LHCN-M2 (cell line): ENCODE measurements at regions not wholly inside any gene's neighbourhood (a gene's known extent, or its start where the extent isn't known, plus 50 kb on each side); places are given as distances from the start of the nearest gene placed in this dataset.

ENCODE experiments used
- DNase-seq: peaks from one replicate; pipeline ENCODE4 v3.0.0-alpha.2; 2012; ENCODE audit warnings: low read depth

DNA sequence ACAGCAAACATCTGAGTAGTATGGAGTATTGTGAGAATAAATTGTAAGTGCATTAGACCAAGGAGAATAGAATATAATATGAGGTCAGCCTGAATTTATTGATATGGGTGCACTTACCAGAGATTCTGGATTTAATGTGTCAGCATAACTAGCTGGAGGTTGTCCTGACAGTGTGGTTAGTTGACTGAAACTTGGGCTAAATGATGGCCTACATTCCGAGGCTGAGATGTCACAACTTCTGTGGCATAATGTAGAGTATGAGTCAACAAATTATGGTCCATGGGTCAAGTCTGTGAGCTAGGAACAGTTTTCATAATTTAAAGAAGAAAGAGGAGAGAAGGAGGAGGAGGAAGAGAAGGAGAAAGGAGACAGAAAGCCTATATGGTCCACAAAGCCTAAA is 127.6 kb downstream of the QPCT start:
- peak; percentile 84 for DNase-seq

- peak; percentile 82 for DNase-seq
These were observed 128.5 kb downstream of the QPCT start for GRCh38 chr2:37472959-37473358.

- DNase-seq = no peak
These were observed 132.0 kb downstream of the QPCT start for GRCh38 chr2:37476411-37476810.

GRCh38 chr2:37477921-37478320 is 133.5 kb downstream of the QPCT start:
- no peak for DNase-seq

- no peak for DNase-seq
These were observed 136.8 kb downstream of the QPCT start for GRCh38 chr2:37481244-37481643.

DNA sequence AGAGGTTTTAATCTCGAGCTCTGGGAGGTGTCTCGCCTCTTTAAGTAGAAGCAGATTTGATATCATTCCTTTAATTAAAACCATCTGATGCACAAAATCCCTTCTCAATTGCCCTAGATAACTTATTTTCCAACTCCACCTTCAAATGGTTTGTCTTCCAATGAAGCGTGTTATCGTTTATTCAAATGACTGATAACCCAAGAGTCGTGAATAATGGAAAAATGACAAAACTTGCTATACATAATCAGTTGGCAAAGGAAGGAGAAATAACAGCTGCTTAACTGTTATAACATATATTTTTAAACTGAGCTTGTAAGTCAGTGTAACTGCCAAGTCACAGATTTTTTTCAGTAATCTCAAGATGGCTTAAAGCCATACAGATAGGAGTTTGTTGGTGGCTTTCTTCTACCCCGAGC is 144.6 kb downstream of the QPCT start:
- DNase-seq = no peak

DNA sequence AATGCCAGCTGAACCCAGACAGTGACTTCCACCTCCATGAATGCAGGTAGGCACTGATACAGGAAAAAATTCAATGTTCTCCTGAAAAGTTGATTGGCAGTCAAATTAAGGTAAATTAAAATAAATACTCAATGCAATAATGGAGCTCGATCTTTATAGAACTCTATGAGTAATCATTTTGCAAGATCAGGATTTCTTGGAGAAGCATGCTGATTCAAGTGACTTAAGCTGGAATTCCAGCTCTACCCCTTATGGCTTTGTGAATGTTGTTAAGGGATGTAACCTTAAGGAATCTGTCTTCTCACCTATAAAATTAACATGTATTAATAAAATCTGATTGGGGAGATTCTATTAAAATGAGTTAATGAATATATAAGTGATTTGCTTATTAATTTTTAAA is 145.1 kb downstream of the QPCT start:
- DNase-seq = no peak

DNA sequence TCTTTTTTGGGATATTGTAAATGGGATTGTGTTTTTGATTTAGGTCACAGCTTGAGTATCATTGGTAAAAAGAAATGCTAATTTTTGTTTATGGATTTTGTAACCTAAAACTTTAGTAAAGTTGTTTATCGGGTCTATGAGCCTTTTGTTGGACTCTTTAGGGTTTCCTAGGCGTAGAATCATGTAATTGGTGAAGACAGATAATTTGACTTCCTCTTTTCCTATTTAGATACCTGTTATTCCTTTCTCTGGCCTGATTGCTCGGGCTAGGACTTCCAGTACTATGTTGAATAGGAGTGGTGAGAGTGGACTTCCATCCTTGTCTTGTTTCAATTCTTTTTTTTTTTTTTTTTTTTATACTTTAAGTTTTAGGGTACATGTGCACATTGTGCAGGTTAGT is 149.0 kb downstream of the QPCT start:
- DNase-seq = no peak

DNA sequence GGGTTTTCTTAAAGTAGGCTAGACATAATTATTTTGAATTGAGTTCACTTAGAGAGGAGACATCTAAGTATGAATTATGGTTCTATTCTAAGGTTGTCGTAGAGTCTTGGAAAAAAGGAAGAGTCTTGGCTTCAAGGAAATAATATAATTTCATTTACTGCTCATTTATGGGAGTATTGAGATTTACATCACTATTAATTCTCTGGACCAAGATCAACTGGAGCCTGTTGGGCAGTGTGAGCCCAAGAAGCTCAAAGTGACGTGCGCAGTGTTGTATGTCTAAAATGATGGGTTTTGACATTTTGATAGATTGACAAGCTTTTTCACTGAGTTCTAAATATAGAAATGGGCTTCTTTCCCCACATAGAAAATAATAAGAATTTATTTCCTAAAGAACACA is 154.7 kb downstream of the QPCT start:
- DNase-seq = no peak

GRCh38 chr2:37500031-37500430 is 155.6 kb downstream of the QPCT start:
- DNase-seq = peak; percentile 23

DNA sequence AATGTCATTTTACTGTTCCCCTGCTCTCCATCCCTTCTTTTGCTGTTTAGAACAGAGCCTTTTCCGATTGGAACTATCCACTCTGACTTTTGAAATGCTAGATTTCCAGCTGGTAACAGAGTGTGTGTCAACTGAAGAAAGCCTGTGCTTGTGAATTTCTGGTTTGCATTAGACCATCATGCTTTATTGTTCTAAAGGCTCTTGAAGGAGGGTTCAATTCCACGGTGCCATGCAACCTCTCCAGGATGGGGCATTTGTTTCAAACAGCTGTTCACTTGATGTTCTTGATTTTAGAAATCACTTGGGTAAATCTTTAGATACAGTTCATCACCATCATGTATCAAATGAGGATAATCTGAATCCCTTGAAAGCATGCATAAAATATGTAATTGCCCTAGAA is 156.7 kb downstream of the QPCT start:
- no peak for DNase-seq

GRCh38 chr2:37506407-37507050 is 162.1 kb downstream of the QPCT start:
- peak; percentile 57 for DNase-seq

DNA sequence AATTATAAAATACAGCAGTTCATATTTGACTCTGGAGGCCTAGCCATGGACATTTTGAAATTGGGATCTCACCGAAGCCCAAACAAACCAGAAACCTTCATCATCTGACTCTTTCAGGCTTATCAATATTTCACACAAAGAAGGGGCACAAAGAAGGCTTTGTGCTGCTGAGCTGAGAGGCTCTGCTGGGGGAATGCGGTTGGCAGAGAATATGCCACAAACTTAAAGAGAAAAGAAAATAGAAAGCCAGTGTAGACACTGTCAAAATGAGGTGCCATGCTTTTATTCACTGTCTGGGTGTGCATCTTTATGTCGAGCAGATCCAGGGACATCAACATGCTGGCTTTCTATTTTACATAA is 162.6 kb downstream of the QPCT start:
- DNase-seq = no peak

DNA sequence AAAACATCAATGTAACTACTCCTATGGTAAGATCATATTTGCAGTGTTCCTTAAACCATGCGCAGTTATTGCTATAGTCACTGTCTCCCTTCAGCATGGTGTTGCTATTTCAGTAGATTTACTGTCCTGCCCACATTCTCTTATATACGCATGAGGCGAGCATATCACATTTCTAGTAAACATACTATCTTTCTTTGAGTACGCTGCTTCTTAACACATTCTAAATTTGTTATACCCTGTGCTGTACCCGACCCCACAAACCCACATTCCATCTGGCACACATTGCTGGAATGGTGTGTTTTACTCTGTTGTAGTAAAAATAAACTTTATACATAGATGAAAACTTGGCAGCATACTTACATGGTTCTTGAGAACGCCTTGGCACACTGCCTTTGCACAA is 163.3 kb downstream of the QPCT start:
- no peak for DNase-seq

DNA sequence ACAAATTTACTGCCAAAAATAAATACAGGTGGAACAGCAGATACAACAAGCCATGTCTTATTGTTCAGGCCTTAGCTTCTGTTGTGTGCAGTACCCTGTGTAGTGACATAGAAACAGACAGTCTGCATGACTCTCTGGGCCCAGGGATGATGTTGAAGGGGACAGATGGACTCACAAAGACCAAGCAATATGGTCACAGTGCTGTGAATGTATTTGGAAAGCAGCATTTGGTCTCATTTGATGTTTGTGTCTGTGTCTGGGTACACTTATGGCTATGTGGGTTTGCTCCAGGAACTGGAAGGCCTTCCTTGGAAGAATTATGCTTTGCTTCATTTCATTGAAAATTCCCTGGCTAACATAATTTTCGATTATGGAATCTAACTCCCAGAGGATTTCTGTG is 158.5 kb downstream of the CDC42EP3 start:
- no peak for DNase-seq

- DNase-seq = peak; percentile 60
These were observed 147.6 kb downstream of the CDC42EP3 start for GRCh38 chr2:37523814-37524362.

DNA sequence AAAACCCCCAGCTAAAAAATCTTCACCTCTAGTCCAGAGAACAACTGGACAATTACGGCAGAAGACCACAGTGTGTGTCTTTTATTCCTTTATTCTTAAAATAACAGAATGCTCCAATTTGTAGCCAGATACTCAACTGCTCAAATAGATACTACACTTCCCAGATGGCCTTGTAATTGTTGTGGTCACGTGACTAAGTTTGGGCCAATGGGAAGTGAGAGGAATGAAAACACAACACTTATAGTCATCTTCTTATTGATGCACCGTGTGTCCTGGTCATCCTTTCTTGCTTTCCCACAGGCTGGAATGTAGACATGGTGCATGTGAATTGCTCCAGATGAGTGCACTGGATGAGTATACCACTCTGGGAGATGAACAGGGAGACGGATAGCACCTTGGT is 145.1 kb downstream of the CDC42EP3 start:
- DNase-seq = peak; percentile 38

- no peak for DNase-seq
These were observed 144.6 kb downstream of the CDC42EP3 start for GRCh38 chr2:37526856-37527255.

DNA sequence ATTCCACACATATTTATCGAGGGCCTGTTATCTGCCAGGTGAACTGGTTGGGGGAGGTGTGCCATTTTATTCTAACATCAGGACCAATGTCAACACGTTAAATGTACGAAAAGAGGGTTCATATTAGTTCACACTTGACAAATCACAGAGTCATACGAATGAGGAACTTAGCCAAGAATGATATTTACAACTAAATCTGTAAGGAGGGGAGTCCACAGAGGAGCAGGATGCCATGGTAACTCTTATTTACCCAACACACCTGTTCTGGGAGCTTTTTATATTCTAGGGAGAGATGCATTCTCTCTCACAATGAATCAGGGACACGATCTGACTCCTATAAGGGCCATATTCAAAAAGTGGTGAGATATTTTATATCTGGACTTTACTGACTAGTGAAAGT is 144.1 kb downstream of the CDC42EP3 start:
- no peak for DNase-seq

DNA sequence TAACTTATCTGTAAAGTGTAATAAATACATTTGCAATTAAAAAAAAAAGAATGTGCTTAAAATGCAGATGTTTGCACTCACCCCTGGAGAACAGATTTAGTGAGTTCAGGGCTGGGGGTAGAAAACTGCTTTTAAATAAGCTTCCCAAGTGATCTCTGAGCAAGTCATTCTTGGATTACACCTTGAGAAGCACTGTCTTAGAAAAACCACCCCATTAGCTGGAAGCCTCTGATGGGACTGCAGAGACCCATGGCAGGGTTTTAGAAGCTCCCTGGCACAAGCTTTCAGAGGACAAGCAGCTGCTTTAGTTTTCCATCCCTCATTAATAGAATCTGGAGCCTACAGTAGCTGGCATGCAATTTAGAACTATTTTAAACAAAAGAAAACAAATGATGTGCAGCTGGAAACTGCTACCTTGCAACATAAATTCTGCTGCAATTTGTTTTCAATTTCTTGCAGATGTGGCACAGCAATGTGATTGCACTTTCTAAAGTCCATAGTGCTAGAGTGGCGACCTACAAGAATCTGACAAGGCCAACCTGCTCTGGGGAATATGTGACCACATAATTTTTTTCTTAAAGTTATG is 141.5 kb downstream of the CDC42EP3 start:
- DNase-seq = no peak

DNA sequence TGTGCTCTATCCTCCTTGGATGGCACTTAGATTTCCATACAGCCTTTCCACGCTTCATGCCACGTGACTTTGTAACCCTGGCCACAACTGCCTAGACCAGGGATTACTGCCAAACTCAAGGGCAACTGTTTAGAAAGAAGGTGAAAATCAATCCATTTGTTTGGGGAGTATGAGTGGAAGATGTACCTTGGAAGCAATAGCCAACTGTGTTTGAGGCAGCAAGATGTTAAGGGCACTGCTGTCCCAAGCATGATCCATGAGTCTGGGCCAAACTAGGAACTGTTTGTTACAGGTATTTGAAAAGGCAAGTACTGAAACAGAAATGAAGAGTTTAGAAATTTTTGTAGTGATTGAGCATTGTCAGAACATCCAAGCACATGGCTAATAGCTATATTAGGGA is 138.9 kb downstream of the CDC42EP3 start:
- DNase-seq = no peak

DNA sequence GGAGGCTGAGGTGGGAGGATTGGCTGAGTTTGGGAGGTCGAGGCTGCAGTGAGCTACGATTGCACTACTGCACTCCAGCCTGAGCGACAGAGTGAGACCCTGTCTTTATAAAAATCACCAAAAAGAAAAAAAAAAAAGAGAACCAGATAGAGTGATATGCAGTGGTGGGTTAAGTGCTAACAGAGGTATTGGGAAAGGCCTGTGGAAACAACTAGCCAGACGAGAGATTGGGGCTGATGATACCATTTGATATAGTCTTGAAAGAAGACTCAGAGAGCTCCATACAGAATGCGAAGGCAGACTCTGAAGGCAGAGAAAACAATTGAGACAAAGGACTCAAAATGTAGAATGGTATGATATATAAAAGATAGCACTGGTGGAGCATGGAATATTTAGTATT is 134.1 kb downstream of the CDC42EP3 start:
- no peak for DNase-seq

DNA sequence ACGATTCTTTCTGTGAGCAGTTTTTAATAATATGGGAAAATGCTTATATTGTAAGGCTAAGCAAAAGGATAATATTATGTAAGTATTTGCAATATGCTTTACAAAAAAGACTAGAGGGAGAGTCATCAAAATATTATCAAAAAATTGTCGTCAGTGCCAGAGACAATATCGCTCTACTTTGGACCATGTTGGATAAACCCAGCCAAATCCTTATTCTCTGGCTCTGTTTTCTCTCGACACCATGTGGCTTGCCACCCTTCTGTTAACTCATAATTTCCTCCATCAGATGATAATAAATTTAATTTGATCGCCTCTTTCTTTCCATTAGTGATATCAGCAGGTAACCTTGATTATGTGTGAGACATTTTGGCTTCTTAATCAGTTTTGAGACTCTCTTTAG is 129.9 kb downstream of the CDC42EP3 start:
- no peak for DNase-seq
